ENCODE measurements at regions not wholly inside any gene's neighbourhood (a gene's known extent, or its start where the extent isn't known, plus 50 kb on each side); places are given as distances from the start of the nearest gene placed in this dataset.

- ChIA-PET CTCF (no interaction called here), POLR2A (no interaction called here)
- TF ChIP-seq FOXM1 (IDR thresholded peaks at IDR 0.05; ENCODE audit: borderline replicate concordance): no peak
- no peak for TF ChIP-seq ELF4 (IDR thresholded peaks at IDR 0.05)
- no peak for TF ChIP-seq ZNF384 (IDR thresholded peaks at IDR 0.05)
- TF ChIP-seq SP1 (IDR thresholded peaks at IDR 0.05): no peak
- no peak for TF ChIP-seq NFRKB (IDR thresholded peaks at IDR 0.05)
- TF ChIP-seq CTBP1 (IDR thresholded peaks at IDR 0.05; ENCODE audit: borderline replicate concordance): no peak
- no peak for TF ChIP-seq SUZ12 (IDR thresholded peaks at IDR 0.05)
- TF ChIP-seq L3MBTL2 (conservative IDR thresholded peaks at IDR 0.05): no peak
- TF ChIP-seq PKNOX1 (IDR thresholded peaks at IDR 0.05): no peak
- TF ChIP-seq FOXK2 (IDR thresholded peaks at IDR 0.05): no peak
- TF ChIP-seq HDGF (IDR thresholded peaks at IDR 0.05; ENCODE audit: borderline replicate concordance): no peak
- no peak for TF ChIP-seq ARNT (IDR thresholded peaks at IDR 0.05)
- TF ChIP-seq FOXA1 (IDR thresholded peaks at IDR 0.05): no peak
- TF ChIP-seq LEF1 (IDR thresholded peaks at IDR 0.05; ENCODE audit: borderline replicate concordance): no peak
- TF ChIP-seq BHLHE40 (IDR thresholded peaks at IDR 0.05; ENCODE audit: borderline replicate concordance): no peak
- TF ChIP-seq TARDBP (IDR thresholded peaks at IDR 0.05): no peak
- DNase-seq (ENCODE audit: extremely low spot score): no peak
These were observed 145.1 kb upstream of the PLSCR5 start for GRCh38 chr3:146750196-146750595.

- no peak for DNase-seq (ENCODE audit: extremely low spot score)
- POLR2A ChIA-PET: no interaction called here
- TF ChIP-seq BHLHE40 (IDR thresholded peaks at IDR 0.05; ENCODE audit: borderline replicate concordance) (no peak), SP1 (IDR thresholded peaks at IDR 0.05) (no peak), SUZ12 (IDR thresholded peaks at IDR 0.05) (no peak), PKNOX1 (IDR thresholded peaks at IDR 0.05) (no peak), FOXK2 (IDR thresholded peaks at IDR 0.05) (no peak), ELF4 (IDR thresholded peaks at IDR 0.05) (no peak), ZNF384 (IDR thresholded peaks at IDR 0.05) (no peak), HDGF (IDR thresholded peaks at IDR 0.05; ENCODE audit: borderline replicate concordance) (no peak), FOXA1 (IDR thresholded peaks at IDR 0.05) (no peak), TARDBP (IDR thresholded peaks at IDR 0.05) (no peak), CTBP1 (IDR thresholded peaks at IDR 0.05; ENCODE audit: borderline replicate concordance) (no peak), NFRKB (IDR thresholded peaks at IDR 0.05) (no peak), LEF1 (IDR thresholded peaks at IDR 0.05; ENCODE audit: borderline replicate concordance) (no peak), L3MBTL2 (conservative IDR thresholded peaks at IDR 0.05) (no peak), FOXM1 (IDR thresholded peaks at IDR 0.05; ENCODE audit: borderline replicate concordance) (no peak), ARNT (IDR thresholded peaks at IDR 0.05) (no peak)
- CTCF ChIA-PET: no interaction called here
These were observed 142.8 kb upstream of the PLSCR5 start for GRCh38 chr3:146747928-146748327.

- CTCF ChIA-PET: no interaction called here
- DNase-seq (ENCODE audit: extremely low spot score): no peak
- TF ChIP-seq HDGF (IDR thresholded peaks at IDR 0.05; ENCODE audit: borderline replicate concordance) (no peak), TARDBP (IDR thresholded peaks at IDR 0.05) (no peak), SP1 (IDR thresholded peaks at IDR 0.05) (no peak), ZNF384 (IDR thresholded peaks at IDR 0.05) (no peak)
- POLR2A ChIA-PET: no interaction called here
These were observed 141.9 kb upstream of the PLSCR5 start for GRCh38 chr3:146747051-146747450.

- no peak for DNase-seq (ENCODE audit: extremely low spot score)
- ChIA-PET CTCF (interaction anchor here (0.6 kb wide), 1 partner anchor 1626 kb away, joined by 3 read pairs; no protein-coding TSS in a partner anchor), POLR2A (no interaction called here)
- TF ChIP-seq PKNOX1 (IDR thresholded peaks at IDR 0.05): no peak
- TF ChIP-seq ARNT (IDR thresholded peaks at IDR 0.05): no peak
- TF ChIP-seq FOXK2 (IDR thresholded peaks at IDR 0.05): no peak
- no peak for TF ChIP-seq SP1 (IDR thresholded peaks at IDR 0.05)
- no peak for TF ChIP-seq LEF1 (IDR thresholded peaks at IDR 0.05; ENCODE audit: borderline replicate concordance)
- TF ChIP-seq SUZ12 (IDR thresholded peaks at IDR 0.05): no peak
- TF ChIP-seq FOXM1 (IDR thresholded peaks at IDR 0.05; ENCODE audit: borderline replicate concordance): no peak
- no peak for TF ChIP-seq FOXA1 (IDR thresholded peaks at IDR 0.05)
- TF ChIP-seq CTBP1 (IDR thresholded peaks at IDR 0.05; ENCODE audit: borderline replicate concordance): no peak
- no peak for TF ChIP-seq BHLHE40 (IDR thresholded peaks at IDR 0.05; ENCODE audit: borderline replicate concordance)
- no peak for TF ChIP-seq TARDBP (IDR thresholded peaks at IDR 0.05)
- TF ChIP-seq L3MBTL2 (conservative IDR thresholded peaks at IDR 0.05): no peak
- TF ChIP-seq NFRKB (IDR thresholded peaks at IDR 0.05): no peak
- TF ChIP-seq ELF4 (IDR thresholded peaks at IDR 0.05): no peak
These were observed 141.0 kb upstream of the PLSCR5 start for GRCh38 chr3:146746190-146746589.

GRCh38 chr3:146739203-146739671, 134.1 kb upstream of the PLSCR5 start:
- CTCF ChIA-PET: no interaction called here
- TF ChIP-seq TARDBP (IDR thresholded peaks at IDR 0.05): no peak
- no peak for TF ChIP-seq LEF1 (IDR thresholded peaks at IDR 0.05; ENCODE audit: borderline replicate concordance)
- TF ChIP-seq FOXK2 (IDR thresholded peaks at IDR 0.05): no peak
- no peak for TF ChIP-seq FOXA1 (IDR thresholded peaks at IDR 0.05)
- no peak for TF ChIP-seq CTBP1 (IDR thresholded peaks at IDR 0.05; ENCODE audit: borderline replicate concordance)
- no peak for TF ChIP-seq L3MBTL2 (conservative IDR thresholded peaks at IDR 0.05)
- no peak for TF ChIP-seq NFRKB (IDR thresholded peaks at IDR 0.05)
- no peak for TF ChIP-seq PKNOX1 (IDR thresholded peaks at IDR 0.05)
- no peak for TF ChIP-seq SP1 (IDR thresholded peaks at IDR 0.05)
- no peak for TF ChIP-seq ARNT (IDR thresholded peaks at IDR 0.05)

GRCh38 chr3:146732325-146732724, 127.2 kb upstream of the PLSCR5 start:
- TF ChIP-seq L3MBTL2 (conservative IDR thresholded peaks at IDR 0.05): no peak
- no peak for TF ChIP-seq CTBP1 (IDR thresholded peaks at IDR 0.05; ENCODE audit: borderline replicate concordance)
- TF ChIP-seq BHLHE40 (IDR thresholded peaks at IDR 0.05; ENCODE audit: borderline replicate concordance): no peak
- TF ChIP-seq PKNOX1 (IDR thresholded peaks at IDR 0.05): no peak
- no peak for TF ChIP-seq SP1 (IDR thresholded peaks at IDR 0.05)
- no peak for TF ChIP-seq FOXA1 (IDR thresholded peaks at IDR 0.05)
- no peak for TF ChIP-seq ARNT (IDR thresholded peaks at IDR 0.05)
- no peak for TF ChIP-seq SUZ12 (IDR thresholded peaks at IDR 0.05)
- no peak for TF ChIP-seq ELF4 (IDR thresholded peaks at IDR 0.05)
- TF ChIP-seq FOXK2 (IDR thresholded peaks at IDR 0.05): no peak
- no peak for TF ChIP-seq HDGF (IDR thresholded peaks at IDR 0.05; ENCODE audit: borderline replicate concordance)
- no peak for TF ChIP-seq FOXM1 (IDR thresholded peaks at IDR 0.05; ENCODE audit: borderline replicate concordance)
- TF ChIP-seq ZNF384 (IDR thresholded peaks at IDR 0.05): no peak
- no peak for TF ChIP-seq NFRKB (IDR thresholded peaks at IDR 0.05)
- TF ChIP-seq LEF1 (IDR thresholded peaks at IDR 0.05; ENCODE audit: borderline replicate concordance): no peak
- TF ChIP-seq TARDBP (IDR thresholded peaks at IDR 0.05): no peak
- DNase-seq (ENCODE audit: extremely low spot score): no peak
- ChIA-PET POLR2A (no interaction called here), CTCF (no interaction called here)

More at GRCh38 chr3:146739203-146739671, 134.1 kb upstream of the PLSCR5 start:
- DNase-seq (ENCODE audit: extremely low spot score): no peak
- POLR2A ChIA-PET: no interaction called here

All from HEK293T (cell line).